ENCODE measurements at regions not wholly inside any gene's neighbourhood (a gene's known extent, or its start where the extent isn't known, plus 50 kb on each side); places are given as distances from the start of the nearest gene placed in this dataset.
A peak's percentile ranks its signal among the peaks of the same experiment; 100 is the strongest.

DNA sequence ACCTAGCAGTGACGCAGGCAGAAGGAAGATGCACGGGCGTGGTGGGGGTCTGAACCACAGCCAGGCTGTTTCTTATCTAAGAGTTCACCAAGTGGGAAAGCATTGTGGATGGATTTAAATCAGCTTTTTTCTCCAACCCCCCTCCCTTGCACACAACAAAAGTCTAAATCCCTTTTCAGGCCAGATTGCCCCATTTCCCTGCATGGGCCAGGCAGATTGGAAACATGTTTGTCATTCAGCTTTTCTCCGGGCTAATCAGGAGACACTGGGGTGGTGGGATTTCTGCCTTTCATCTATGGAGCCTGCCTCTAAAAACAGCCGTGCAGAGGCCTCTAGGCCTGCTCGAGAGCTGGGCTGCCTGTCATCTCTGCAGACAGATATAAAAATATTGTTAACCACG, 166.3 kb upstream of the LEF1 start:
- WGBS, 2 donors = 85 to 89% methylated on average over 7 of the region's 7 CpGs
- Histone ChIP-seq H3K9me3 (no peaks in the 10 kb centered on the region), H3K4me3 (no peak overlapping the region), H3K36me3 (no peaks in the 10 kb centered on the region), H3K4me1 (peaks cover 0 to 2% (median 0%) of the 10 kb centered on the region in 4 donors), H3K27me3 (no peaks in the 10 kb centered on the region), H3K27ac (no peak overlapping the region)
- TF ChIP-seq, protein P1, sequence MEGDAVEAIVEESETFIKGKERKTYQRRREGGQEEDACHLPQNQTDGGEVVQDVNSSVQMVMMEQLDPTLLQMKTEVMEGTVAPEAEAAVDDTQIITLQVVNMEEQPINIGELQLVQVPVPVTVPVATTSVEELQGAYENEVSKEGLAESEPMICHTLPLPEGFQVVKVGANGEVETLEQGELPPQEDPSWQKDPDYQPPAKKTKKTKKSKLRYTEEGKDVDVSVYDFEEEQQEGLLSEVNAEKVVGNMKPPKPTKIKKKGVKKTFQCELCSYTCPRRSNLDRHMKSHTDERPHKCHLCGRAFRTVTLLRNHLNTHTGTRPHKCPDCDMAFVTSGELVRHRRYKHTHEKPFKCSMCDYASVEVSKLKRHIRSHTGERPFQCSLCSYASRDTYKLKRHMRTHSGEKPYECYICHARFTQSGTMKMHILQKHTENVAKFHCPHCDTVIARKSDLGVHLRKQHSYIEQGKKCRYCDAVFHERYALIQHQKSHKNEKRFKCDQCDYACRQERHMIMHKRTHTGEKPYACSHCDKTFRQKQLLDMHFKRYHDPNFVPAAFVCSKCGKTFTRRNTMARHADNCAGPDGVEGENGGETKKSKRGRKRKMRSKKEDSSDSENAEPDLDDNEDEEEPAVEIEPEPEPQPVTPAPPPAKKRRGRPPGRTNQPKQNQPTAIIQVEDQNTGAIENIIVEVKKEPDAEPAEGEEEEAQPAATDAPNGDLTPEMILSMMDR (IDR thresholded peaks at IDR 0.05) = no peak
- TF ChIP-seq POLR2AphosphoS5 (IDR thresholded peaks at IDR 0.05) (no peak), POLR2A (IDR thresholded peaks at IDR 0.05) (no peak), EP300 (IDR thresholded peaks at IDR 0.05) (no peak)
- ATAC-seq (ENCODE audit: low FRiP score in 2 of 2) = no peak
- DNase-seq = no peak

DNA sequence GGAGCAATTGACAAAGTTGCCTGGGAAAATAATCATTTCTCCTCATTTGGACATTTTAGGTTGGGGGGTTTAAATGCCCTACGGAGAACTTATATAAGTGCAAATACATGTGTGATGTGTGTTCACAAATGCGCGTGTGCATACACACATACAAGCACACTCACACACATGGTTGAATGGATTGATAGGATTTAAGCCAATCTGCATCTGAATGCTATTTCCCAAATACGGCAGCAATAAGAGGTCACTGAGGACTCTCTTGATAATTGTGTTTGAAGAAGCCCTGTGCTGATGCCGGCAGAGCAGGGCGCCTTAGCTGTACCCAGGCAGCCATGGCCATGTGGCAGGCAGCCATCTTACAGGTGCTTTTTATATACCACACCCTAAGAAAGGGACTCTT, 165.3 kb upstream of the LEF1 start:
- H3K27me3 ChIP-seq = no peaks in the 10 kb centered on the region
- peaks cover 0 to 2% (median 0%) of the 10 kb centered on the region in 4 donors for H3K4me1 ChIP-seq
- no peak overlapping the region for H3K27ac ChIP-seq
- peak in 1 of 2 donors; percentile 5 for DNase-seq
- no peaks in the 10 kb centered on the region for H3K36me3 ChIP-seq
- ATAC-seq (ENCODE audit: low FRiP score in 2 of 2) = no peak
- H3K9me3 ChIP-seq = no peaks in the 10 kb centered on the region
- TF ChIP-seq POLR2AphosphoS5 (IDR thresholded peaks at IDR 0.05) = no peak
- TF ChIP-seq EP300 (IDR thresholded peaks at IDR 0.05) = no peak
- TF ChIP-seq, protein P1 (IDR thresholded peaks at IDR 0.05) = no peak
- TF ChIP-seq POLR2A (IDR thresholded peaks at IDR 0.05) = no peak
- no peak overlapping the region for H3K4me3 ChIP-seq
- 76 to 83% methylated on average over 6 of the region's 6 CpGs for WGBS, 2 donors

DNA sequence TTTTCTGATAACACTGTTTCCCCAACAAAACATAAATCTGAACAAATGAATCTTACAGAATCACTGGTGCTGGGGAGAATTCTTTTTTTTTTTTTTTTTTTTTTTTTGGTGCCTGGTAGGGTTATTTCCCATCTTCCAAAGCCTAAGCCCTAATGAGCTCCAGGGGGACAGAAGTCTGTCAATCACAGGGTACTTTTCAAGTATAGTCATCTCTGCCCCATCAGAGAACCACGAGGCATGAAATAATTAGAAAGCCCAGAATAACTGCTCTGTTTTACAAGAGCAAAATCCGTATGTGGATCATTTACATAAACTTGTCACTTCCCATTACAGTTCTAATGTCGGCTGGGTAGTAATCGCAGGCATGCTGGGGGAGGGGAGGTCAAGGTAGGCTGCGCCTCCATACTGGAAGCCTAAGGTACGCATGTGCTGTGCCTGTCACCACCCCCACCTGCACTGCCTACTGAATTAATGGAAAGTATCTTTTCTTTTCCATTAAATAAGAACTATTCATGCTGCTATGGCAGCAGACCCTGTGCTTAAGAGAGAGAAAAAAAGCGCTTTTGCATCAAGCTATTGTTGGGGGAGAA, 164.7 kb upstream of the LEF1 start:
- Histone ChIP-seq H3K4me3 (no peak overlapping the region), H3K9me3 (no peaks in the 10 kb centered on the region), H3K4me1 (peaks cover 0 to 2% (median 0%) of the 10 kb centered on the region in 4 donors), H3K27ac (no peak overlapping the region), H3K36me3 (no peaks in the 10 kb centered on the region), H3K27me3 (no peaks in the 10 kb centered on the region)
- 85 to 90% methylated on average over 6 to 7 of the region's 7 CpGs for WGBS, 2 donors
- no peak for ATAC-seq (ENCODE audit: low FRiP score in 2 of 2)
- no peak for DNase-seq
- TF ChIP-seq POLR2AphosphoS5 (IDR thresholded peaks at IDR 0.05) (no peak), POLR2A (IDR thresholded peaks at IDR 0.05) (no peak), EP300 (IDR thresholded peaks at IDR 0.05) (no peak)
- TF ChIP-seq, protein P1 (IDR thresholded peaks at IDR 0.05) = no peak

DNA sequence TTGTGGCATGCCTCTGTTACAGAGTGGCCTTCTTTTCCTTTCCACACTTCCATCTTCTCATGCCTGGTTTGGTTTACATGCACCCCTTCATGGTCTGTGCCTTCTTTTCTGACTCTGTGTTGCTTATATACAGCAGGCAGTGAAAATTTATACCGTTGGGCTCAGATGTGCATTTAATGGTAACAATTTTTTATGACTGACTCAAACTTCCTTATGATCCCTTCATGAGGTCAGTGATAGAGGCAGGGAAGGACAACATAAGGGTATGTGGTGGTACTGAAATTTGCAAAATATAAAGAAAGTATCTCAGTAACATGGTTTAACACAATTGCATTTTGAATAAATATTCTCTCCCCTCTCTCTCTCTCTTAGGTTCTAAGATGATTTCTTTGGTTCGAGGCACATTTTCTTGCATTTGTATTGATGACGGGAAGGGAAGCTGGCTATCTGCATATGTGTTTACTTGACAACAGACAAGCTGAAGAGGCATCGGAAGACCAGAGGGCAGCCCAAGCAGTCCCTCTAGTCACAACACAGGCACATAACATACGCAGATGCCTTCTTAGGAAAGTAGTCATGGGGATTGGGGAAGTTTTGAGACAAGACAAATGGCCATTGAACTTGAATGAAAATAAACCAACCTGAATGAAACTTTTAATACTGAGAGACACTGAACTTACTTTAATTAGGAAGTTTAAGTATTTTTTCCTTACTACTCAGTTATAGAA, 163.3 kb upstream of the LEF1 start:
- Histone ChIP-seq H3K4me1 (no peaks in the 10 kb centered on the region), H3K4me3 (no peak overlapping the region), H3K27me3 (no peaks in the 10 kb centered on the region), H3K9me3 (no peaks in the 10 kb centered on the region), H3K36me3 (no peaks in the 10 kb centered on the region), H3K27ac (no peak overlapping the region)
- DNase-seq = no peak
- 79 to 82% methylated on average over 5 of the region's 5 CpGs for WGBS, 2 donors
- ATAC-seq (ENCODE audit: low FRiP score in 2 of 2) = no peak
- TF ChIP-seq POLR2A (IDR thresholded peaks at IDR 0.05) = no peak
- no peak for TF ChIP-seq EP300 (IDR thresholded peaks at IDR 0.05)
- TF ChIP-seq, protein P1 (IDR thresholded peaks at IDR 0.05) = no peak

DNA sequence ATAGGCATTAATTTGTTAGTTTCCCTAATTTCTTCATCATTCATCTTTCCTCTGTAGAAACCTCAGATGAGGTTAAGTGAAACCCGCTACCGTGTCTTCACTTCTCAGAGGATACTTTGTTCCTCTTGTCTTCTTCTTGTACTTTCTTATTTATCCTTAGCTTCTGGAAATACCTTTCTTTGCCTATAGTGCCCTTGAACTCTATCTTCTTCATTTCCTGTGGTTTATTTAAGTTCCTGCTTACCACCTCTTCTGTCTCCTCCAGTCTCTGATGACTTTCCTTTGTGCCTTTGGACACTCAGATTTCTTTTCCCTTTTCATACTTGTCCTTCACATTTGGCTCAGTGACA, 159.6 kb upstream of the LEF1 start:
- H3K27me3 ChIP-seq = no peaks in the 10 kb centered on the region
- TF ChIP-seq EP300 (IDR thresholded peaks at IDR 0.05) = no peak
- TF ChIP-seq, protein P1 (IDR thresholded peaks at IDR 0.05) = no peak
- DNase-seq (no peak), ATAC-seq (ENCODE audit: low FRiP score in 2 of 2) (no peak)
- no peaks in the 10 kb centered on the region for H3K4me1 ChIP-seq
- 86 to 89% methylated on average over 2 of the region's 2 CpGs for WGBS, 2 donors
- H3K27ac ChIP-seq = no peak overlapping the region
- H3K9me3 ChIP-seq = no peaks in the 10 kb centered on the region
- H3K4me3 ChIP-seq = no peak overlapping the region
- no peaks in the 10 kb centered on the region for H3K36me3 ChIP-seq
